GM19328 (cell line): ENCODE measurements at regions not wholly inside any gene's neighbourhood (a gene's known extent, or its start where the extent isn't known, plus 50 kb on each side); places are given as distances from the start of the nearest gene placed in this dataset.

Experiments
- ATAC-seq: cut with Tn5 transposase; IDR thresholded peaks from one replicate; pipeline ENCODE4 v1.9.1; 2021; ENCODE audit warnings: mild to moderate bottlenecking, moderate library complexity; ENCODE audit not compliant: unreplicated experiment

GRCh38 chr7:49344556-49344955 is 420.2 kb downstream of the CDC14C start:
- ATAC-seq = no peak

GRCh38 chr7:49346195-49346899 is 422.0 kb downstream of the CDC14C start:
- ATAC-seq = no peak

- no peak for ATAC-seq
These were observed 406.4 kb upstream of the VWC2 start for GRCh38 chr7:49367072-49367471.

- no peak for ATAC-seq
These were observed 401.7 kb upstream of the VWC2 start for GRCh38 chr7:49371771-49372170.

GRCh38 chr7:49376817-49377375 is 396.5 kb upstream of the VWC2 start:
- ATAC-seq = no peak

GRCh38 chr7:49386792-49387191 is 386.6 kb upstream of the VWC2 start:
- ATAC-seq = no peak

DNA sequence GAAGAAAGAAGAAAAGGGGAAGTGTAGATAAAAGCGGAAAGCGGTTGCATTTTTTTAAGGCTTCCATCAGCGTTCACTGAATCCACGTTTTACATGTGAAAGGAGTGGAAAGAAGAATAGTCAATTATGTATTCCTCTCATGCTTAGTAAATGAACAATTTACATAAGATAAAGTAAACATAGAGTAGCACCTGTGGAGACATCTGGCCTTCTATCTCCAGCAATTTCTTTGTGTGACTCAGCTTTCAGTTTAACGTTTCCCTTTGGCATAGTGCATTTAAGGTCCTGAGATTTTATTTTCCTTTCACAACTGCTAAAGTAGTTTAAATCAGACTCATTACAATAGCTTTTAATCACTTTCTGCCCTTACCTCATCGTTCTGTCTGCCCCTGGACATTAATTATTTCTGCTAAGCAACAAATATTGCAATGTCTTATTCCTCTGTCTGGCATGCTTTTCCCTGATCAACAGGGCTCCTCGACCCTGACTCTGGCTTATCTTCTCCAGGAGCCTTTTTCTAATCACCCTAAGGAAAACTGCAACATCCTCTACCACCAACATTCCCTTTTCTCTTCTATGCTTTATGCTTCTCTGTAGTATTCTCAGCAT is 383.5 kb upstream of the VWC2 start:
- no peak for ATAC-seq

GRCh38 chr7:49396229-49396628 is 377.2 kb upstream of the VWC2 start:
- ATAC-seq = no peak

GRCh38 chr7:49397750-49398149 is 375.7 kb upstream of the VWC2 start:
- no peak for ATAC-seq

DNA sequence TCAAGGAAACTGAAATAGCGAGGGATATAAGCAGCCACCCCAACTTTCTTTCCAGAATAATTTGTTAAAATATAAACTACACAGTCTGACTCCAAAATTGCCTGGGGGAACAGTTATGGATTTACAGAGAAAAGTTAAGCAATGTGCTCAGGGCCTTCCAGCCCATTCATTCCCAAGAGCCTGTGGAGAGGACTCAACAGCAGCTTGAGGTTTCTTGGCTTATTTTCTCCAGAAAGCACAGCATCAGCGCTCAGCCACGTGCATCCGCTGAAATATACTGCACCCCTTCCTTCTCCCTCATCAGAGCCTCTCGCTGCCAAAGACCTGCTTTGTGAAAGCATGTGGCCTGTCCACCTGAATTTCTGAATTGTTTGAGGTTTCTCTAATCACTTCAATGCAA is 375.2 kb upstream of the VWC2 start:
- ATAC-seq = no peak

- no peak for ATAC-seq
These were observed 374.7 kb upstream of the VWC2 start for GRCh38 chr7:49398746-49399145.

DNA sequence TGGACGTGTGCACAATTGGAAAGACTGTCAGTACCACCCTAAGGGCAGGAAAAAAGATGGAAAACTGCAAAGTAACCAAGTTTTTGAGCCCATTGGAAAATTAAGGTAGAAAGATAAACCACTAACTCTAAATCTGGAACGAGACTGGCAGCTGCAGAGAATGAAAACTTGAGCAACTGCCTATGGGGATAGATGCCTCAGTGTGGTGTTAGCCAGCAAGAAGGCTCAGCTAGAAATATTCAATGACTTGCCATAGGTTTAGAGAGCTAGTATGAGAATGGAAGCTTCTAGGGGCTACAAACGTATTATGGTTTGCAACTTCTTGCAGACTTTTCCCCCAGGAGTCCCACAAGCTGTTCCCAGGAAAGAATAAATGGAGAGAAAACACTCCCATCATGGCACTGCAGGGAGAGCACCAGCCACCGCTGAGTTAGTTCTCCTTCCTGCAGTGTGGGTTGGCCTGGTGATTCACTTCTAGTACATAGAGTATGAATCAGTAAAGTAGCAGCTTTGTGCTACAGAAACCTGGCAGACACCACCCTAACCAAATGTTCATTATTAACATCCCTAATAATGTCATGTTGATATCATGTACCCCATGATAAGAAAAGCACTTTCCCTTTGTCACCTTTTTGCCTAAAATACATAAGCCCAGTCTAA is 372.4 kb upstream of the VWC2 start:
- no peak for ATAC-seq

GRCh38 chr7:49403844-49404243 is 369.6 kb upstream of the VWC2 start:
- ATAC-seq = no peak

DNA sequence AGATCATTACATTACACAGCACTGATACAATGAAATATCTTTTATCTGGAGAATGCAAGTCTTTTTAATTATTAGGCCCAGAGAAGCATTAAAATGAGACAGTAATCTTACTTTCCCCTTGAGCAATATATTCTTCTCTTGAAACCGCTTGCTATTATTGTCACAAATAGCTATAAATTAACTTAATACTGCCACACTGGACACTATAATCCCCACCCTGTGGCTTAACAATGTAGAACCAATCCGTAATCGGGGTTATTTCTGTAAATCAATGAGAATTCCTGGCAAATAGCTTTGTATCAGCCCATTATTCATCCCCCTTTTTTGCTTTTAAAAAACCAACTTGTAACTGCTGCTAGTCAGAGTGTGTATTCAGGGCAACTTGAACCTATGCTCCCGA is 366.2 kb upstream of the VWC2 start:
- no peak for ATAC-seq

GRCh38 chr7:49417034-49417433 is 356.4 kb upstream of the VWC2 start:
- ATAC-seq = no peak

GRCh38 chr7:49418963-49419362 is 354.5 kb upstream of the VWC2 start:
- no peak for ATAC-seq

GRCh38 chr7:49422564-49422963 is 350.9 kb upstream of the VWC2 start:
- ATAC-seq = no peak

- ATAC-seq = no peak
These were observed 349.3 kb upstream of the VWC2 start for GRCh38 chr7:49424109-49424508.

DNA sequence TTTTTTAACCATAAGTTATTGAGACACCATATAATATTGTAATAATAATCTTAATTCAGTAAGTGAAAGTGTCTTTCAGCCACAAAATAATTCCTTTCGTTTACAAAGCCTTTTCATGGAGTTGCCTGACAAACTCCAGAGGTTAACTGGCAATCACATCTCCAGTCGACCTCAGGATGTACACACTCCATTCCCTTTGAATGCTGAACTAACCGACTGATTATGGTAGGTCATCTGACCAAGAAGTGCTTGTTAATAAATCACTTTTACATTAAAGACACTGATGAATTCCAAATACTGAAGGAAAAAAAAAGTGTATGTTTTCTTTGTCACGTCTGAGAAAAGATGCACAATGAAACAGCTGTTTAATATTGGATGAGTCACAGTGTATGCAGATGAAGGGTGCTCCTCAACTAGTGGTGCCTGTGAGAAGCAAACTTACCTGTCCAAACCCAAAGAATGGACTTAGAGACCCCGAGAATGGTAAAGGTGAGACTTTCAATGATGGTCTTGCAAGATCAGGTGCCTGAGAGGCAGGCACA is 348.1 kb upstream of the VWC2 start:
- no peak for ATAC-seq

- ATAC-seq = no peak
These were observed 341.2 kb upstream of the VWC2 start for GRCh38 chr7:49432254-49432653.

GRCh38 chr7:49433794-49434193 is 339.6 kb upstream of the VWC2 start:
- no peak for ATAC-seq

DNA sequence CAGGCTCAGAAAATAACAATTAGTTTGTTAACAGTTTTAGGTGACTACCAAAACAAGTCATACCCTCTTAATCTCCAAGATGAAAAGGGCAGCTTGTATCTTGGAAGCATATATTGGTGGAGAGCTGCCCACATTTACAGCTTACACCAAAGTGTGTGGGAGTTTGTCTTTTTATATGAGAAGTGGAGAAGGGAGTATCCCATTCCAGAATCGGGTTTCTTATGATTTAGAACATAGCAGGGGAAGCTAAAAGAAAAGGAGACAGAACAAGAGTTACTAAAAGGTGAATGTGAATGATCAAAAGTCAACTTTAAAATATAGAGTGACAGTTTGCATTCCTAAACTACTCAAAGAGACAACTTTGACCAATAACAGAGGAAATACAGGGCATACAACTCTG is 338.6 kb upstream of the VWC2 start:
- no peak for ATAC-seq
